OCI-LY7 (cell line): ENCODE measurements at regions not wholly inside any gene's neighbourhood (a gene's known extent, or its start where the extent isn't known, plus 50 kb on each side); places are given as distances from the start of the nearest gene placed in this dataset.
A peak's percentile ranks its signal among the peaks of the same experiment; 100 is the strongest.

ENCODE experiments used
- BruUV-seq: library from RNA; stranded (reverse); fragments of 400-500 nt; replicated peaks from 2 replicates; lab custom pipeline; 2021; lab: Mats Ljungman, UMichigan
- CTCF ChIA-PET: fragments of 300-600 bp; sonication (Branson Sonifier 250); formaldehyde crosslinking; loops from one replicate; lab custom pipeline; 2022; ENCODE audit warnings: antibody characterized with exemption; ENCODE audit not compliant: unreplicated experiment; lab: Charles Lee
- POLR2A ChIA-PET: fragments of 300-600 bp; sonication (Branson Sonifier 250); formaldehyde crosslinking; loops from one replicate; lab custom pipeline; 2022; ENCODE audit warnings: antibody characterized with exemption; lab: Charles Lee
- DNase-seq: peaks from one replicate; pipeline ENCODE4 v3.0.0-alpha.2; 2015; ENCODE audit warnings: low spot score
- H2AFZ ChIP-seq: fragments of 200-600 bp; sonication (generic), shearing (Covaris generic); 2 replicates; pipeline ENCODE4 v1.6.1; 2014; ENCODE audit warnings: mild to moderate bottlenecking, antibody characterized with exemption, low read length, moderate library complexity
- H3K27ac ChIP-seq: fragments of 200-600 bp; sonication (generic); 2 replicates; pipeline ENCODE4 v1.5.1; 2014; ENCODE audit warnings: mixed run types, low read depth, mild to moderate bottlenecking, moderate library complexity, low read length, inconsistent platforms; ENCODE audit not compliant: poor library complexity, severe bottlenecking
- H3K36me3 ChIP-seq: fragments of 200-600 bp; sonication (generic); 2 replicates; pipeline ENCODE4 v1.6.1; 2014; ENCODE audit warnings: mild to moderate bottlenecking, antibody characterized with exemption, low read length, moderate library complexity, mixed read lengths; ENCODE audit not compliant: insufficient read depth
- H3K4me1 ChIP-seq: fragments of 200-600 bp; sonication (generic); 2 replicates; pipeline ENCODE4 v1.5.1; 2014; ENCODE audit warnings: mild to moderate bottlenecking, low read length; ENCODE audit not compliant: insufficient read depth, poor library complexity, severe bottlenecking
- H3K4me2 ChIP-seq: fragments of 200-600 bp; sonication (generic); 2 replicates; pipeline ENCODE4 v1.6.1; 2014; ENCODE audit warnings: mild to moderate bottlenecking, low read length
- H3K4me3 ChIP-seq: fragments of 200-600 bp; sonication (generic); 2 replicates; pipeline ENCODE4 v1.5.1; 2014; ENCODE audit warnings: mild to moderate bottlenecking, low read depth, low read length; ENCODE audit not compliant: poor library complexity, severe bottlenecking
- H3K79me2 ChIP-seq: fragments of 200-600 bp; sonication (generic); 2 replicates; pipeline ENCODE4 v1.6.1; 2016; ENCODE audit warnings: low read depth, mild to moderate bottlenecking, low read length, moderate library complexity, mixed read lengths; ENCODE audit not compliant: insufficient read depth
- H3K9me2 ChIP-seq: fragments of 200-600 bp; sonication (generic); 2 replicates; pipeline ENCODE4 v1.6.1; 2016; ENCODE audit warnings: mild to moderate bottlenecking, low read length, mixed read lengths; ENCODE audit not compliant: insufficient read depth
- H3K9me3 ChIP-seq: fragments of 200-600 bp; sonication (generic); 2 replicates; pipeline ENCODE4 v1.6.1; 2014; ENCODE audit warnings: mild to moderate bottlenecking, mixed run types, low read length, mixed read lengths
- H4K20me1 ChIP-seq: fragments of 200-600 bp; sonication (generic); 2 replicates; pipeline ENCODE4 v1.6.1; 2014; ENCODE audit warnings: mild to moderate bottlenecking, antibody characterized with exemption, low read length, moderate library complexity, mixed read lengths; ENCODE audit not compliant: insufficient read depth
- CTCF ChIP-seq: fragments of 200-600 bp; sonication (generic); conservative IDR thresholded peaks from 2 replicates; pipeline ENCODE4 v1.5.1; 2014; ENCODE audit warnings: mild to moderate bottlenecking, antibody characterized with exemption, low read length, moderate library complexity, mixed read lengths
- EZH2phosphoT487 ChIP-seq: fragments of 200-600 bp; sonication (generic); IDR thresholded peaks from 2 replicates; pipeline ENCODE4 v1.6.1; 2018; ENCODE audit warnings: low read depth, borderline replicate concordance, mild to moderate bottlenecking, mixed run types, antibody characterized with exemption, low read length, moderate library complexity, mixed read lengths
- intact Hi-C: fragments of 100-400 bp; cut with micrococcal nuclease; formaldehyde crosslinking; loops from one replicate; pipeline ENCODE4 v1.10.0; 2022; ENCODE audit not compliant: unreplicated experiment

GRCh38 chr7:67377939-67378862 lies 381.6 kb downstream of the TYW1 start:
- intact Hi-C loops, result loop anchor here (5.0 to 10.0 kb wide), 2 partner anchors 107 to 799 kb away; no protein-coding TSS in a partner anchor
- no peak overlapping the region for H2AFZ ChIP-seq
- no peaks in the 10 kb centered on the region for H3K79me2 ChIP-seq
- TF ChIP-seq EZH2phosphoT487 (no peak), CTCF (peak; percentile 84)
- H4K20me1 ChIP-seq, result no peaks in the 10 kb centered on the region
- H3K4me2 ChIP-seq, result no peak overlapping the region
- no peak overlapping the region for H3K27ac ChIP-seq
- H3K36me3 ChIP-seq, result no peaks in the 10 kb centered on the region
- no peaks in the 10 kb centered on the region for H3K4me1 ChIP-seq
- no peak overlapping the region for H3K4me3 ChIP-seq
- ChIA-PET CTCF (no interaction called here), POLR2A (interaction anchor here (0.6 to 0.7 kb wide), 2 partner anchors 260 to 1233 kb away, joined by 4 read pairs; no protein-coding TSS in a partner anchor)
- no peaks in the 10 kb centered on the region for H3K9me2 ChIP-seq
- no peaks in the 10 kb centered on the region for H3K9me3 ChIP-seq
- no TSS peak for BruUV-seq
- DNase-seq, result peak; percentile 73

GRCh38 chr7:67380326-67380725 lies 383.7 kb downstream of the TYW1 start:
- H4K20me1 ChIP-seq, result no peaks in the 10 kb centered on the region
- CTCF ChIA-PET, result no interaction called here
- no peak for TF ChIP-seq EZH2phosphoT487
- no peak for TF ChIP-seq CTCF
- intact Hi-C loops, result no loop called here
- no peak overlapping the region for H3K4me2 ChIP-seq
- H3K9me2 ChIP-seq, result no peaks in the 10 kb centered on the region
- H3K4me3 ChIP-seq, result no peak overlapping the region
- BruUV-seq, result no TSS peak
- H3K9me3 ChIP-seq, result no peaks in the 10 kb centered on the region
- no peaks in the 10 kb centered on the region for H3K4me1 ChIP-seq
- H3K36me3 ChIP-seq, result no peaks in the 10 kb centered on the region
- POLR2A ChIA-PET, result no interaction called here
- no peak overlapping the region for H3K27ac ChIP-seq
- no peaks in the 10 kb centered on the region for H3K79me2 ChIP-seq
- no peak for DNase-seq
- H2AFZ ChIP-seq, result no peak overlapping the region

- no peak overlapping the region for H3K27ac ChIP-seq
- H4K20me1 ChIP-seq, result no peaks in the 10 kb centered on the region
- no peak for DNase-seq
- BruUV-seq, result no TSS peak
- intact Hi-C loops, result no loop called here
- no peaks in the 10 kb centered on the region for H3K36me3 ChIP-seq
- H3K4me3 ChIP-seq, result no peak overlapping the region
- no peaks in the 10 kb centered on the region for H3K9me2 ChIP-seq
- CTCF ChIA-PET, result no interaction called here
- POLR2A ChIA-PET, result no interaction called here
- H3K4me1 ChIP-seq, result no peaks in the 10 kb centered on the region
- H2AFZ ChIP-seq, result no peak overlapping the region
- no peak overlapping the region for H3K4me2 ChIP-seq
- H3K9me3 ChIP-seq, result no peaks in the 10 kb centered on the region
- TF ChIP-seq EZH2phosphoT487 (no peak), CTCF (no peak)
- no peaks in the 10 kb centered on the region for H3K79me2 ChIP-seq
Measured at GRCh38 chr7:67380858-67381257, 384.2 kb downstream of the TYW1 start.
